Stimulated activated CD8-positive, alpha-beta memory T cell treated with anti-CD3 and anti-CD28 coated beads, Interleukin-4, amount 100 ng/mL, for 48 hours (primary cell): ENCODE measurements at regions not wholly inside any gene's neighbourhood (a gene's known extent, or its start where the extent isn't known, plus 50 kb on each side); places are given as distances from the start of the nearest gene placed in this dataset.

Experiments
- DNase-seq: peaks from one replicate; pipeline ENCODE4 v3.0.0-alpha.2; 2020

GRCh38 chr16:64397945-64398508, 723.8 kb downstream of the CDH11 start:
- DNase-seq = no peak

GRCh38 chr16:64397042-64397441, 724.8 kb downstream of the CDH11 start:
- no peak for DNase-seq

- no peak for DNase-seq
Observed at GRCh38 chr16:64394061-64394460, 727.8 kb downstream of the CDH11 start.

- DNase-seq = no peak
Observed at GRCh38 chr16:64392456-64392855, 729.4 kb downstream of the CDH11 start.

GRCh38 chr16:64391063-64391600, 730.7 kb downstream of the CDH11 start:
- no peak for DNase-seq

- DNase-seq = no peak
Observed at GRCh38 chr16:64390102-64390501, 731.8 kb downstream of the CDH11 start.

- DNase-seq = no peak
Observed at GRCh38 chr16:64384636-64385035, 737.2 kb downstream of the CDH11 start.

GRCh38 chr16:64381979-64382378, 739.9 kb downstream of the CDH11 start:
- no peak for DNase-seq

- DNase-seq = no peak
Observed at GRCh38 chr16:64380751-64381150, 741.1 kb downstream of the CDH11 start.

GRCh38 chr16:64375391-64375980, 746.4 kb downstream of the CDH11 start:
- no peak for DNase-seq

GRCh38 chr16:64370112-64370511, 751.8 kb downstream of the CDH11 start:
- no peak for DNase-seq

- DNase-seq = no peak
Observed at GRCh38 chr16:64365448-64365931, 756.4 kb downstream of the CDH11 start.

- DNase-seq = no peak
Observed at GRCh38 chr16:64364894-64365293, 757.0 kb downstream of the CDH11 start.

- no peak for DNase-seq
Observed at GRCh38 chr16:64364416-64364815, 757.4 kb downstream of the CDH11 start.

GRCh38 chr16:64364016-64364415, 757.8 kb downstream of the CDH11 start:
- DNase-seq = no peak

GRCh38 chr16:64363039-64363438, 758.8 kb downstream of the CDH11 start:
- no peak for DNase-seq

- DNase-seq = no peak
Observed at GRCh38 chr16:64362193-64362592, 759.7 kb downstream of the CDH11 start.

GRCh38 chr16:64361753-64362152, 760.1 kb downstream of the CDH11 start:
- no peak for DNase-seq

GRCh38 chr16:64358291-64358690, 763.6 kb downstream of the CDH11 start:
- no peak for DNase-seq

- no peak for DNase-seq
Observed at GRCh38 chr16:64356267-64356666, 765.6 kb downstream of the CDH11 start.

GRCh38 chr16:64352246-64352645, 769.6 kb downstream of the CDH11 start:
- no peak for DNase-seq

GRCh38 chr16:64351121-64351520, 770.7 kb downstream of the CDH11 start:
- no peak for DNase-seq

- no peak for DNase-seq
Observed at GRCh38 chr16:64346080-64346479, 775.8 kb downstream of the CDH11 start.

GRCh38 chr16:64345142-64345541, 776.7 kb downstream of the CDH11 start:
- no peak for DNase-seq
